KMS-11 (cell line): ENCODE measurements at regions not wholly inside any gene's neighbourhood (a gene's known extent, or its start where the extent isn't known, plus 50 kb on each side); places are given as distances from the start of the nearest gene placed in this dataset.

Experiments used
- H2AFZ ChIP-seq: fragments of 200-600 bp; sonication (generic); 2 replicates; pipeline ENCODE4 v1.6.1; 2016; ENCODE audit warnings: antibody characterized with exemption, mixed run types, low read depth
- H3K27ac ChIP-seq: fragments of 200-600 bp; sonication (generic); 2 replicates; pipeline ENCODE4 v1.6.1; 2016; ENCODE audit warnings: mild to moderate bottlenecking, mixed run types
- H3K27me3 ChIP-seq: fragments of 200-600 bp; sonication (generic); 2 replicates; pipeline ENCODE4 v1.6.1; 2017; ENCODE audit warnings: mild to moderate bottlenecking, low read depth, mixed run types, moderate library complexity; ENCODE audit not compliant: insufficient read depth
- H3K36me3 ChIP-seq: fragments of 200-600 bp; sonication (generic); 2 replicates; pipeline ENCODE4 v1.6.1; 2017; ENCODE audit warnings: mild to moderate bottlenecking, mixed run types; ENCODE audit not compliant: insufficient read depth
- H3K4me1 ChIP-seq: fragments of 200-600 bp; sonication (generic); 2 replicates; pipeline ENCODE4 v1.6.1; 2016; ENCODE audit warnings: mild to moderate bottlenecking, low read depth, mixed run types; ENCODE audit not compliant: poor library complexity, severe bottlenecking
- H3K4me2 ChIP-seq: fragments of 200-600 bp; sonication (generic); 2 replicates; pipeline ENCODE4 v1.7.0; 2016; ENCODE audit warnings: mild to moderate bottlenecking, mixed run types
- H3K4me3 ChIP-seq: fragments of 200-600 bp; sonication (generic); IDR thresholded peaks from 2 replicates; pipeline ENCODE4 v1.6.1; 2017; ENCODE audit warnings: low read depth, low read length, mixed read lengths; ENCODE audit not compliant: insufficient read depth
- H3K79me2 ChIP-seq: fragments of 200-600 bp; sonication (generic); 2 replicates; pipeline ENCODE4 v1.6.1; 2016; ENCODE audit warnings: low read depth, mixed run types; ENCODE audit not compliant: insufficient read depth
- H3K9ac ChIP-seq: fragments of 200-600 bp; sonication (generic); 2 replicates; pipeline ENCODE4 v1.6.1; 2016; ENCODE audit warnings: mild to moderate bottlenecking, mixed run types
- H4K20me1 ChIP-seq: fragments of 200-600 bp; sonication (generic); 2 replicates; pipeline ENCODE4 v1.6.1; 2016; ENCODE audit warnings: mild to moderate bottlenecking, mixed run types; ENCODE audit not compliant: insufficient read depth
- TF ChIP-seq, protein P1 (sequence below): fragments of 200-600 bp; sonication (generic); conservative IDR thresholded peaks from 2 replicates; pipeline ENCODE4 v1.6.1; 2017; ENCODE audit warnings: low read depth, mild to moderate bottlenecking, antibody characterized with exemption, low read length, moderate library complexity, mixed read lengths

DNA sequence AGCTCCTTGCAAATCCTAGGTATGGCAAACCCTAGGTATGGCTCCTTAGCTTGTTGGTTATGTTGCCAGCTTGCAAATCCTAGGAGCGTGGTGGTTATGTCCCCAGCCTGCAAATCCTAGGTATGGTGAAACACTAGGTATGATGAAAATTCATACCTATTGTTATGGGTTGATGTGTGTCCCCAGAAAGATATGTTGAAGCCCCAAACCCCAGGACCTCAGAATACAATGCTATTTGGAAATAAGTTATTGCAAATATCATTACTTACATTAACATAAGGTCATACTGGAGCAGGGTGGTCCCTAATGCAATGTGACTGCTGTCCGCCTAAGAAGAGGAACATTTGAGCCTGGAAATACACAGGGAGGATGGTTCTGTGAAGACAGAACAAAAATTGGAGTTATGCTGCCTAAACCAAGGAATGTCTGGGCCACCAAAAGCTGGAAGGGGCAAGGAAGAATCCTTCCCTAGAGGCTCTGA lies 220.8 kb downstream of the MYCN start:
- H4K20me1 ChIP-seq, result no peaks in the 10 kb centered on the region
- H2AFZ ChIP-seq, result no peak overlapping the region
- no peaks in the 10 kb centered on the region for H3K36me3 ChIP-seq
- no peak overlapping the region for H3K4me2 ChIP-seq
- no peak overlapping the region for H3K9ac ChIP-seq
- H3K4me1 ChIP-seq, result no peaks in the 10 kb centered on the region
- no peaks in the 10 kb centered on the region for H3K79me2 ChIP-seq
- no peaks in the 10 kb centered on the region for H3K27me3 ChIP-seq
- no peak overlapping the region for H3K27ac ChIP-seq
- no peak overlapping the region for H3K4me3 ChIP-seq
- TF ChIP-seq, protein P1, sequence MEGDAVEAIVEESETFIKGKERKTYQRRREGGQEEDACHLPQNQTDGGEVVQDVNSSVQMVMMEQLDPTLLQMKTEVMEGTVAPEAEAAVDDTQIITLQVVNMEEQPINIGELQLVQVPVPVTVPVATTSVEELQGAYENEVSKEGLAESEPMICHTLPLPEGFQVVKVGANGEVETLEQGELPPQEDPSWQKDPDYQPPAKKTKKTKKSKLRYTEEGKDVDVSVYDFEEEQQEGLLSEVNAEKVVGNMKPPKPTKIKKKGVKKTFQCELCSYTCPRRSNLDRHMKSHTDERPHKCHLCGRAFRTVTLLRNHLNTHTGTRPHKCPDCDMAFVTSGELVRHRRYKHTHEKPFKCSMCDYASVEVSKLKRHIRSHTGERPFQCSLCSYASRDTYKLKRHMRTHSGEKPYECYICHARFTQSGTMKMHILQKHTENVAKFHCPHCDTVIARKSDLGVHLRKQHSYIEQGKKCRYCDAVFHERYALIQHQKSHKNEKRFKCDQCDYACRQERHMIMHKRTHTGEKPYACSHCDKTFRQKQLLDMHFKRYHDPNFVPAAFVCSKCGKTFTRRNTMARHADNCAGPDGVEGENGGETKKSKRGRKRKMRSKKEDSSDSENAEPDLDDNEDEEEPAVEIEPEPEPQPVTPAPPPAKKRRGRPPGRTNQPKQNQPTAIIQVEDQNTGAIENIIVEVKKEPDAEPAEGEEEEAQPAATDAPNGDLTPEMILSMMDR, result no peak

DNA sequence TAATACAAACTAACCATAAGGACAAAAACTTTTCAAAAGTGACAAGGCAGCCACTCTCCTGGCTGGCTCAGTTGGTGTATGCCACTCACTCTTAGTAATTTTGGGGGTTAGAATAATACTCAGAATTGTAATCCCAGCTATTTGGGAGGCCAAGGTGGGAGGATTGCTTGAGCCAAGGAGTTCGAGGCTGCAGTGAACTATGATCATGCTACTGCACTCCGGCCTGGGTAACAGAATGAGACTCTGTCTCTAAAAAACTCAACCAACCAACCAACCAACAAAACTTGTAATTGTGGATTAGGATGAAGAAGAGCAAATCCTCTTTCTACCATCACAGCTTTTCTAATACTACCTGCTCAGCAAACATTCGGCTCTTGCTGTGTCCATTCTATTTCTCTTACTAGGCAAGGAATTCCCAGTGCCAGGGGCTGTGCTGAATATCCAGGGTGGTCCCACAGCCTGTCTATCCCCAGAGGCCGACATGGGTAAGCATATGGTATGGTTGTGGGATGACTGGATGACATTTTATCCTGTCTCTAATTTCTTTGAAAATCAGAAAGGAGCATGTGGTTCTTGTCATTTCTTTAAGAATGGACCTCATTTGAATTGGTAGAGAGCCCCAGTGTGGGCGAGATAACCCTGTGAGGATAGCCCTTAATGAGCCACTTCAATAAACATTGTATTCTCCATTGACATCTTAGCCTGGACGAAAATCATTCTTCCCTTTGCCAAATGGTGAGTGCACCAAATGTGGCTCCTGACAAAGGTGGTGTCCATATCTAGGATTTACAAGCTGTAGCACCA lies 220.1 kb downstream of the MYCN start:
- H4K20me1 ChIP-seq, result no peaks in the 10 kb centered on the region
- no peak overlapping the region for H3K9ac ChIP-seq
- H3K4me3 ChIP-seq, result no peak overlapping the region
- H3K4me1 ChIP-seq, result no peaks in the 10 kb centered on the region
- TF ChIP-seq, protein P1, result no peak
- H3K27ac ChIP-seq, result no peak overlapping the region
- no peaks in the 10 kb centered on the region for H3K27me3 ChIP-seq
- no peaks in the 10 kb centered on the region for H3K36me3 ChIP-seq
- no peak overlapping the region for H3K4me2 ChIP-seq
- H3K79me2 ChIP-seq, result no peaks in the 10 kb centered on the region
- no peak overlapping the region for H2AFZ ChIP-seq

DNA sequence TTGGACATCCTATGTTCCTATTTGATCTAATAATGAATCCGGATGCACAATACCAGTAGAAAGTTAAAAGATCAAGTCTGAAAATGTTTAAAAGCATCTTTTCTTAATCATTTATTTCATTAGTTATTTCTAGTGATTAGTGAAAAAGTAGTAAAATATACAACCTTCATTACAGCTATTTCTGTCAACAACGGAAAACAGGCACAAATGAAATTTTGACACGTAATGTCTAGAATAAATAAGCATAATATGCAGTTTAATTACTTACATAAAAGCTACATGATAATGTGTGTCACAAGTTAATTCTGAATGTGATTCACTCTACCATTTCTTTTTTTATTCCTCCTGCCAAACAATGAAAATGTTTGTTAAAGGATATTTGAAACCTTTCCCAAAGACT lies 216.1 kb downstream of the MYCN start:
- H3K79me2 ChIP-seq, result no peaks in the 10 kb centered on the region
- no peak overlapping the region for H3K9ac ChIP-seq
- H2AFZ ChIP-seq, result no peak overlapping the region
- no peaks in the 10 kb centered on the region for H4K20me1 ChIP-seq
- H3K4me3 ChIP-seq, result no peak overlapping the region
- no peaks in the 10 kb centered on the region for H3K36me3 ChIP-seq
- no peak overlapping the region for H3K4me2 ChIP-seq
- no peaks in the 10 kb centered on the region for H3K27me3 ChIP-seq
- H3K27ac ChIP-seq, result no peak overlapping the region
- TF ChIP-seq, protein P1, result no peak
- H3K4me1 ChIP-seq, result no peaks in the 10 kb centered on the region

DNA sequence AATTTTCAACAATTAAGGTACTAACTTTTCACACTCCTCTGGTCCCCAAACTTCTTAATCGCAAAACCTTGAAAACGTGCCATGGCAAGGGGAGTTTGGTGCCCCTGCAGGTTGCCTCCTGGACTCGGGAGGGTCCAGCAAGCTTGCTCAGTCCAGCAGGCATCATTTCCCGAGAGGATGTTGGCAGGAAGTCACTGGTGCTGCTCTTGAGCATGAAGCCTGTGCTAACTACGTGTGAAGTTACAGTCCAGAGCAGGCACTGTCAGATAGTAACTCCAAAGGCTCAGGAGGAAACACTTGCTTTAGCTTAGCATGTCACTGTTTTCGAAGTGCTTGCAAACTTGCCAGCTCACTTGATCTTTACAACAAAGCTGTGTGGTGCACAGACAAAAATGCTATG lies 215.4 kb downstream of the MYCN start:
- Histone ChIP-seq H3K27me3 (no peaks in the 10 kb centered on the region), H3K79me2 (no peaks in the 10 kb centered on the region), H3K27ac (no peak overlapping the region), H3K4me3 (no peak overlapping the region), H3K9ac (no peak overlapping the region), H3K4me2 (no peak overlapping the region), H3K36me3 (no peaks in the 10 kb centered on the region), H3K4me1 (no peaks in the 10 kb centered on the region), H4K20me1 (no peaks in the 10 kb centered on the region), H2AFZ (no peak overlapping the region)
- TF ChIP-seq, protein P1, result no peak
